ENCODE measurements at regions not wholly inside any gene's neighbourhood (a gene's known extent, or its start where the extent isn't known, plus 50 kb on each side); places are given as distances from the start of the nearest gene placed in this dataset.
"Not testable (repeated sequence)": the region's sequence is repeated elsewhere in the genome, so short reads cannot be mapped to it uniquely, and the experiment has no call there.

- not testable (repeated sequence) for H3K9ac ChIP-seq (ENCODE audit: low read length in 5 of 5); H3K27me3 ChIP-seq (ENCODE audit: control insufficient read depth in 5 of 5, insufficient read depth in 4 of 5, low read length in 5 of 5); H3K9me3 ChIP-seq (ENCODE audit: control insufficient read depth in 5 of 5, low read length in 5 of 5); H3K27ac ChIP-seq (ENCODE audit: low read depth, low read length); H3K4me3 ChIP-seq (ENCODE audit: low read depth in 1 of 5, low read length in 5 of 5); H3K36me3 ChIP-seq (ENCODE audit: control insufficient read depth in 5 of 5, insufficient read depth in 5 of 5, low read length in 5 of 5); H3K4me1 ChIP-seq (ENCODE audit: control insufficient read depth in 5 of 5, insufficient read depth in 5 of 5, low read length in 5 of 5)
Observed at GRCh38 chr5:34205347-34205746, 162.3 kb upstream of the C1QTNF3 start.

- H3K27me3 ChIP-seq (ENCODE audit: control insufficient read depth in 5 of 5, insufficient read depth in 4 of 5, low read length in 5 of 5); H3K27ac ChIP-seq (ENCODE audit: low read depth, low read length); H3K9me3 ChIP-seq (ENCODE audit: control insufficient read depth in 5 of 5, low read length in 5 of 5); H3K36me3 ChIP-seq (ENCODE audit: control insufficient read depth in 5 of 5, insufficient read depth in 5 of 5, low read length in 5 of 5); H3K4me1 ChIP-seq (ENCODE audit: control insufficient read depth in 5 of 5, insufficient read depth in 5 of 5, low read length in 5 of 5); H3K4me3 ChIP-seq (ENCODE audit: low read depth in 1 of 5, low read length in 5 of 5); H3K9ac ChIP-seq (ENCODE audit: low read length in 5 of 5): not testable (repeated sequence)
Observed at GRCh38 chr5:34217386-34217785, 174.4 kb upstream of the C1QTNF3 start.

- not testable (repeated sequence) for H3K27me3 ChIP-seq (ENCODE audit: control insufficient read depth in 5 of 5, insufficient read depth in 4 of 5, low read length in 5 of 5); H3K27ac ChIP-seq (ENCODE audit: low read depth, low read length); H3K9ac ChIP-seq (ENCODE audit: low read length in 5 of 5); H3K4me1 ChIP-seq (ENCODE audit: control insufficient read depth in 5 of 5, insufficient read depth in 5 of 5, low read length in 5 of 5); H3K36me3 ChIP-seq (ENCODE audit: control insufficient read depth in 5 of 5, insufficient read depth in 5 of 5, low read length in 5 of 5); H3K9me3 ChIP-seq (ENCODE audit: control insufficient read depth in 5 of 5, low read length in 5 of 5); H3K4me3 ChIP-seq (ENCODE audit: low read depth in 1 of 5, low read length in 5 of 5)
Observed at GRCh38 chr5:34221329-34222073, 178.5 kb upstream of the C1QTNF3 start.

GRCh38 chr5:34223158-34223557 is 180.1 kb upstream of the C1QTNF3 start:
- H3K9me3 ChIP-seq (ENCODE audit: control insufficient read depth in 5 of 5, low read length in 5 of 5); H3K36me3 ChIP-seq (ENCODE audit: control insufficient read depth in 5 of 5, insufficient read depth in 5 of 5, low read length in 5 of 5); H3K4me1 ChIP-seq (ENCODE audit: control insufficient read depth in 5 of 5, insufficient read depth in 5 of 5, low read length in 5 of 5); H3K27ac ChIP-seq (ENCODE audit: low read depth, low read length); H3K4me3 ChIP-seq (ENCODE audit: low read depth in 1 of 5, low read length in 5 of 5); H3K27me3 ChIP-seq (ENCODE audit: control insufficient read depth in 5 of 5, insufficient read depth in 4 of 5, low read length in 5 of 5); H3K9ac ChIP-seq (ENCODE audit: low read length in 5 of 5): not testable (repeated sequence)

GRCh38 chr5:34230402-34230801 is 187.4 kb upstream of the C1QTNF3 start:
- H3K9ac ChIP-seq (ENCODE audit: low read length in 5 of 5); H3K27ac ChIP-seq (ENCODE audit: low read depth, low read length); H3K36me3 ChIP-seq (ENCODE audit: control insufficient read depth in 5 of 5, insufficient read depth in 5 of 5, low read length in 5 of 5); H3K27me3 ChIP-seq (ENCODE audit: control insufficient read depth in 5 of 5, insufficient read depth in 4 of 5, low read length in 5 of 5); H3K9me3 ChIP-seq (ENCODE audit: control insufficient read depth in 5 of 5, low read length in 5 of 5); H3K4me3 ChIP-seq (ENCODE audit: low read depth in 1 of 5, low read length in 5 of 5); H3K4me1 ChIP-seq (ENCODE audit: control insufficient read depth in 5 of 5, insufficient read depth in 5 of 5, low read length in 5 of 5): not testable (repeated sequence)

- H3K4me3 ChIP-seq (ENCODE audit: low read depth in 1 of 5, low read length in 5 of 5) = peak overlapping the region in 1 of 5 donors; percentile 47
- not testable (repeated sequence) for H3K36me3 ChIP-seq (ENCODE audit: control insufficient read depth in 5 of 5, insufficient read depth in 5 of 5, low read length in 5 of 5); H3K27ac ChIP-seq (ENCODE audit: low read depth, low read length); H3K9me3 ChIP-seq (ENCODE audit: control insufficient read depth in 5 of 5, low read length in 5 of 5); H3K9ac ChIP-seq (ENCODE audit: low read length in 5 of 5); H3K4me1 ChIP-seq (ENCODE audit: control insufficient read depth in 5 of 5, insufficient read depth in 5 of 5, low read length in 5 of 5); H3K27me3 ChIP-seq (ENCODE audit: control insufficient read depth in 5 of 5, insufficient read depth in 4 of 5, low read length in 5 of 5)
Observed at GRCh38 chr5:34243802-34244201, 200.8 kb upstream of the C1QTNF3 start.

- H3K36me3 ChIP-seq (ENCODE audit: control insufficient read depth in 5 of 5, insufficient read depth in 5 of 5, low read length in 5 of 5); H3K27me3 ChIP-seq (ENCODE audit: control insufficient read depth in 5 of 5, insufficient read depth in 4 of 5, low read length in 5 of 5); H3K9me3 ChIP-seq (ENCODE audit: control insufficient read depth in 5 of 5, low read length in 5 of 5); H3K4me1 ChIP-seq (ENCODE audit: control insufficient read depth in 5 of 5, insufficient read depth in 5 of 5, low read length in 5 of 5); H3K27ac ChIP-seq (ENCODE audit: low read depth, low read length); H3K9ac ChIP-seq (ENCODE audit: low read length in 5 of 5): not testable (repeated sequence)
- peak overlapping the region in 1 of 5 donors; percentile 47 for H3K4me3 ChIP-seq (ENCODE audit: low read depth in 1 of 5, low read length in 5 of 5)
Observed at GRCh38 chr5:34244281-34245031, 201.4 kb upstream of the C1QTNF3 start.

- peak overlapping the region in 1 of 5 donors; percentile 17 for H3K4me3 ChIP-seq (ENCODE audit: low read depth in 1 of 5, low read length in 5 of 5)
- not testable (repeated sequence) for H3K9ac ChIP-seq (ENCODE audit: low read length in 5 of 5); H3K9me3 ChIP-seq (ENCODE audit: control insufficient read depth in 5 of 5, low read length in 5 of 5); H3K27me3 ChIP-seq (ENCODE audit: control insufficient read depth in 5 of 5, insufficient read depth in 4 of 5, low read length in 5 of 5); H3K36me3 ChIP-seq (ENCODE audit: control insufficient read depth in 5 of 5, insufficient read depth in 5 of 5, low read length in 5 of 5); H3K27ac ChIP-seq (ENCODE audit: low read depth, low read length); H3K4me1 ChIP-seq (ENCODE audit: control insufficient read depth in 5 of 5, insufficient read depth in 5 of 5, low read length in 5 of 5)
Observed at GRCh38 chr5:34245032-34245394, 202.0 kb upstream of the C1QTNF3 start.

GRCh38 chr5:34245813-34246212 is 202.8 kb upstream of the C1QTNF3 start:
- H3K9me3 ChIP-seq (ENCODE audit: control insufficient read depth in 5 of 5, low read length in 5 of 5); H3K27ac ChIP-seq (ENCODE audit: low read depth, low read length); H3K4me1 ChIP-seq (ENCODE audit: control insufficient read depth in 5 of 5, insufficient read depth in 5 of 5, low read length in 5 of 5); H3K27me3 ChIP-seq (ENCODE audit: control insufficient read depth in 5 of 5, insufficient read depth in 4 of 5, low read length in 5 of 5); H3K36me3 ChIP-seq (ENCODE audit: control insufficient read depth in 5 of 5, insufficient read depth in 5 of 5, low read length in 5 of 5): not testable (repeated sequence)
- H3K4me3 ChIP-seq (ENCODE audit: low read depth in 1 of 5, low read length in 5 of 5) = peak overlapping the region in 2 of 5 donors; percentile 11 to 34
- peak overlapping the region in 1 of 5 donors; percentile 39 for H3K9ac ChIP-seq (ENCODE audit: low read length in 5 of 5)

GRCh38 chr5:34258598-34258997 is 215.6 kb upstream of the C1QTNF3 start:
- H3K4me3 ChIP-seq (ENCODE audit: low read depth in 1 of 5, low read length in 5 of 5); H3K4me1 ChIP-seq (ENCODE audit: control insufficient read depth in 5 of 5, insufficient read depth in 5 of 5, low read length in 5 of 5); H3K9ac ChIP-seq (ENCODE audit: low read length in 5 of 5); H3K36me3 ChIP-seq (ENCODE audit: control insufficient read depth in 5 of 5, insufficient read depth in 5 of 5, low read length in 5 of 5); H3K27ac ChIP-seq (ENCODE audit: low read depth, low read length); H3K9me3 ChIP-seq (ENCODE audit: control insufficient read depth in 5 of 5, low read length in 5 of 5); H3K27me3 ChIP-seq (ENCODE audit: control insufficient read depth in 5 of 5, insufficient read depth in 4 of 5, low read length in 5 of 5): not testable (repeated sequence)
